K562 (cell line): ENCODE measurements at regions not wholly inside any gene's neighbourhood (a gene's known extent, or its start where the extent isn't known, plus 50 kb on each side); places are given as distances from the start of the nearest gene placed in this dataset.

ENCODE experiments used
- BHLHE40 ChIP-seq: IDR thresholded peaks from 2 replicates; pipeline ENCODE4 v1.6.1; 2011; ENCODE audit warnings: low read length, improper control_type of control experiment
- MTF1 ChIP-seq: fragments of 250-450 bp; sonication (Bioruptor Pico); IDR thresholded peaks from 2 replicates; pipeline ENCODE4 v1.9.0; 2021; ENCODE audit warnings: moderate library complexity, mild to moderate bottlenecking, inconsistent platforms, borderline replicate concordance
- NFIC ChIP-seq: fragments of 450-650 bp; IDR thresholded peaks from 2 replicates; pipeline ENCODE4 v1.6.1; 2017; ENCODE audit warnings: mild to moderate bottlenecking, inconsistent platforms
- NFIX ChIP-seq: fragments of 250-450 bp; sonication (Bioruptor Pico); IDR thresholded peaks from 2 replicates; pipeline ENCODE4 v1.4.0; 2020; ENCODE audit warnings: low read depth, mild to moderate bottlenecking, moderate library complexity
- POLR2AphosphoS5 ChIP-seq: IDR thresholded peaks from 2 replicates; pipeline ENCODE4 v1.6.1; 2011; ENCODE audit warnings: mild to moderate bottlenecking, low read depth, low read length, moderate library complexity; ENCODE audit not compliant: control insufficient read depth, insufficient read depth
- RAD51 ChIP-seq: fragments of 450-650 bp; IDR thresholded peaks from 2 replicates; pipeline ENCODE4 v1.7.1; 2016; ENCODE audit warnings: low read depth, mild to moderate bottlenecking, borderline replicate concordance
- TF ChIP-seq, protein P1 (sequence below): fragments of 200-800 bp; sonication (Bioruptor generic); IDR thresholded peaks from 2 replicates; pipeline ENCODE4 v1.6.1; 2016; ENCODE audit warnings: missing genetic modification characterization, missing compliant biosample characterization

GRCh38 chr16:52251495-52251894, 295.4 kb downstream of the TOX3 start:
- TF ChIP-seq, protein P1, sequence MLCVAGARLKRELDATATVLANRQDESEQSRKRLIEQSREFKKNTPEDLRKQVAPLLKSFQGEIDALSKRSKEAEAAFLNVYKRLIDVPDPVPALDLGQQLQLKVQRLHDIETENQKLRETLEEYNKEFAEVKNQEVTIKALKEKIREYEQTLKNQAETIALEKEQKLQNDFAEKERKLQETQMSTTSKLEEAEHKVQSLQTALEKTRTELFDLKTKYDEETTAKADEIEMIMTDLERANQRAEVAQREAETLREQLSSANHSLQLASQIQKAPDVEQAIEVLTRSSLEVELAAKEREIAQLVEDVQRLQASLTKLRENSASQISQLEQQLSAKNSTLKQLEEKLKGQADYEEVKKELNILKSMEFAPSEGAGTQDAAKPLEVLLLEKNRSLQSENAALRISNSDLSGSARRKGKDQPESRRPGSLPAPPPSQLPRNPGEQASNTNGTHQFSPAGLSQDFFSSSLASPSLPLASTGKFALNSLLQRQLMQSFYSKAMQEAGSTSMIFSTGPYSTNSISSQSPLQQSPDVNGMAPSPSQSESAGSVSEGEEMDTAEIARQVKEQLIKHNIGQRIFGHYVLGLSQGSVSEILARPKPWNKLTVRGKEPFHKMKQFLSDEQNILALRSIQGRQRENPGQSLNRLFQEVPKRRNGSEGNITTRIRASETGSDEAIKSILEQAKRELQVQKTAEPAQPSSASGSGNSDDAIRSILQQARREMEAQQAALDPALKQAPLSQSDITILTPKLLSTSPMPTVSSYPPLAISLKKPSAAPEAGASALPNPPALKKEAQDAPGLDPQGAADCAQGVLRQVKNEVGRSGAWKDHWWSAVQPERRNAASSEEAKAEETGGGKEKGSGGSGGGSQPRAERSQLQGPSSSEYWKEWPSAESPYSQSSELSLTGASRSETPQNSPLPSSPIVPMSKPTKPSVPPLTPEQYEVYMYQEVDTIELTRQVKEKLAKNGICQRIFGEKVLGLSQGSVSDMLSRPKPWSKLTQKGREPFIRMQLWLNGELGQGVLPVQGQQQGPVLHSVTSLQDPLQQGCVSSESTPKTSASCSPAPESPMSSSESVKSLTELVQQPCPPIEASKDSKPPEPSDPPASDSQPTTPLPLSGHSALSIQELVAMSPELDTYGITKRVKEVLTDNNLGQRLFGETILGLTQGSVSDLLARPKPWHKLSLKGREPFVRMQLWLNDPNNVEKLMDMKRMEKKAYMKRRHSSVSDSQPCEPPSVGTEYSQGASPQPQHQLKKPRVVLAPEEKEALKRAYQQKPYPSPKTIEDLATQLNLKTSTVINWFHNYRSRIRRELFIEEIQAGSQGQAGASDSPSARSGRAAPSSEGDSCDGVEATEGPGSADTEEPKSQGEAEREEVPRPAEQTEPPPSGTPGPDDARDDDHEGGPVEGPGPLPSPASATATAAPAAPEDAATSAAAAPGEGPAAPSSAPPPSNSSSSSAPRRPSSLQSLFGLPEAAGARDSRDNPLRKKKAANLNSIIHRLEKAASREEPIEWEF (CRISPR knock-in tag): no peak
- no peak for TF ChIP-seq NFIC
- TF ChIP-seq POLR2AphosphoS5: no peak
- no peak for TF ChIP-seq NFIX (CRISPR knock-in tag)
- no peak for TF ChIP-seq RAD51
- TF ChIP-seq BHLHE40: no peak
- TF ChIP-seq MTF1: no peak
